Sigmoid colon (tissue), 4 donors: ENCODE measurements at regions not wholly inside any gene's neighbourhood (a gene's known extent, or its start where the extent isn't known, plus 50 kb on each side); places are given as distances from the start of the nearest gene placed in this dataset.

Experiments
- EP300 ChIP-seq, 4 donors: sonication (generic); formaldehyde crosslinking; IDR thresholded peaks; one replicate each; pipeline ENCODE4 v1.6.1; 2017; ENCODE audit warnings: antibody characterized with exemption in 4 of 4
- POLR2A ChIP-seq, 2 donors: fragments of 450-650 bp; IDR thresholded peaks; one replicate each; pipeline ENCODE4 v1.6.1; 2016; ENCODE audit warnings: antibody characterized with exemption in 2 of 2, mild to moderate bottlenecking in 2 of 2, moderate library complexity in 2 of 2
- POLR2AphosphoS5 ChIP-seq, 4 donors: sonication (generic); formaldehyde crosslinking; IDR thresholded peaks; one replicate each; pipeline ENCODE4 v1.6.1; 2017; ENCODE audit warnings: antibody characterized with exemption in 4 of 4
- TF ChIP-seq, protein P1 (sequence below), 4 experiments: fragments of 450-650 bp in 3 of 4; fragments of 200-600 bp in 1 of 4; IDR thresholded peaks; one replicate each; pipeline ENCODE4 v1.5.1; 2016 to 2019; ENCODE audit warnings: antibody characterized with exemption in 4 of 4, mild to moderate bottlenecking in 3 of 4, moderate library complexity in 2 of 4

DNA sequence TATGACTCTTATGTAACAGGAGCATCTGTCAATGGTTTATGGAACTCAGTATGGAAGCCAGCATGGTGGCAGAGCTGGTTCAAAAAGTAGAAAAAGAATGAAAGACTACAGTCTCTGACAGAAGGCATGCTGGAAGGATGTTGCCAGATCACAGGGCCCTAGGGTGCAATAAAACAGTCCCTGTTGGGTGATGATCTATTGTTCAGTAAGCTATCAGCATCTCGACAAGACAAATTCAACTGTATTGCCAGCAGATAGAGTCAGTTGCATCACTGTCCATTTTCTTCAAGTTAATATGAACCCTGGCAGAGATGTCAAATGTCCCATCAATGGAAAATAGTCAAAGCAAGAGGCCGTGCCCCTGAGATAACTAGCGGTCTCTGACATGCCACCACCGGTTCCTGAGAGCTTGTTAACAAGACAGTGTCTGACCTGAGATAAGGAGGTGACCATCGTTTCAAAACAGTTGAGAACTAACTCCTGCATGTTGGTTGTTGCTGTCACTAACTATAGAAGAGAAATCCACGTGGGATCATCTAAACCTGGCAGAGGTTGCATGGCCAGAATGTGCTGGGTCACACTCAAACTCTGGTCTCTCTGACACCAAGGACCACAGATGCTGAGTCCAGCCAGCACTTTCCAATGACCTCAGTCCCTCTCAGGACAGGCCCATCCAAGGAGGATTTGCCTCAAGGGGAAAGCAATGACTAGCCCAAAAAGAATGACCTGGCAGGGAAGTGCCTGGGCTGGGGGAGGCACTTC, 125.9 kb downstream of the RIPK4 start:
- TF ChIP-seq POLR2AphosphoS5 (IDR thresholded peaks at IDR 0.05) (peak in 1 of 4 donors; percentile 29), POLR2A (IDR thresholded peaks at IDR 0.05) (no peak), EP300 (IDR thresholded peaks at IDR 0.05) (no peak)
- TF ChIP-seq, protein P1, sequence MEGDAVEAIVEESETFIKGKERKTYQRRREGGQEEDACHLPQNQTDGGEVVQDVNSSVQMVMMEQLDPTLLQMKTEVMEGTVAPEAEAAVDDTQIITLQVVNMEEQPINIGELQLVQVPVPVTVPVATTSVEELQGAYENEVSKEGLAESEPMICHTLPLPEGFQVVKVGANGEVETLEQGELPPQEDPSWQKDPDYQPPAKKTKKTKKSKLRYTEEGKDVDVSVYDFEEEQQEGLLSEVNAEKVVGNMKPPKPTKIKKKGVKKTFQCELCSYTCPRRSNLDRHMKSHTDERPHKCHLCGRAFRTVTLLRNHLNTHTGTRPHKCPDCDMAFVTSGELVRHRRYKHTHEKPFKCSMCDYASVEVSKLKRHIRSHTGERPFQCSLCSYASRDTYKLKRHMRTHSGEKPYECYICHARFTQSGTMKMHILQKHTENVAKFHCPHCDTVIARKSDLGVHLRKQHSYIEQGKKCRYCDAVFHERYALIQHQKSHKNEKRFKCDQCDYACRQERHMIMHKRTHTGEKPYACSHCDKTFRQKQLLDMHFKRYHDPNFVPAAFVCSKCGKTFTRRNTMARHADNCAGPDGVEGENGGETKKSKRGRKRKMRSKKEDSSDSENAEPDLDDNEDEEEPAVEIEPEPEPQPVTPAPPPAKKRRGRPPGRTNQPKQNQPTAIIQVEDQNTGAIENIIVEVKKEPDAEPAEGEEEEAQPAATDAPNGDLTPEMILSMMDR (IDR thresholded peaks at IDR 0.05): no peak
